ENCODE measurements at regions not wholly inside any gene's neighbourhood (a gene's known extent, or its start where the extent isn't known, plus 50 kb on each side); places are given as distances from the start of the nearest gene placed in this dataset.
"Not testable (repeated sequence)": the region's sequence is repeated elsewhere in the genome, so short reads cannot be mapped to it uniquely, and the experiment has no call there.

DNA sequence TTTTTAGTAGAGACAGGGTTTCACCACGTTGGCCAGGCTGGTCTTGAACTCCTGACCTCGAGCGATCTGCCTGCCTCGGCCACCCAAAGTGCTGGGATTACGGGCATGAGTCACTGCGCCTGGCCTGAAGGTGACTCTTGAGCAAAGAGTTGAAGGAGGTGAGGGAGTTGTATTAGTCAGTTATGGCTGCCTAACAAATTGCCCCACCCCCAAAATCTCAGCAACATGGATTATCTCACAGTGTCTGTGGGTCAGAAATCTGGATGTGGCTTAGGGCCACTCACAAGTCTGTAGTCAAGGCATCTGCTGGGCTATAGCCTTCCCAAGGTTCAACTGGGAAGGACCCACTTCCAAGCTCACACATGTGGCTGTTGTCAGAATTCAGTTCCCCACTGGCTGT lies 52.8 kb upstream of the ADGRE5 start:
- H4K20me1 ChIP-seq (ENCODE audit: control insufficient read depth, extremely low read depth, insufficient read depth, low read length), result no peaks in the 10 kb centered on the region
- H3K4me1 ChIP-seq (ENCODE audit: control insufficient read depth, extremely low read depth, insufficient read depth, low read length), result peaks cover 2% of the 10 kb centered on the region
- TF ChIP-seq EZH2 (IDR thresholded peaks at IDR 0.05; ENCODE audit: low read length), result no peak
- TF ChIP-seq, protein P1, sequence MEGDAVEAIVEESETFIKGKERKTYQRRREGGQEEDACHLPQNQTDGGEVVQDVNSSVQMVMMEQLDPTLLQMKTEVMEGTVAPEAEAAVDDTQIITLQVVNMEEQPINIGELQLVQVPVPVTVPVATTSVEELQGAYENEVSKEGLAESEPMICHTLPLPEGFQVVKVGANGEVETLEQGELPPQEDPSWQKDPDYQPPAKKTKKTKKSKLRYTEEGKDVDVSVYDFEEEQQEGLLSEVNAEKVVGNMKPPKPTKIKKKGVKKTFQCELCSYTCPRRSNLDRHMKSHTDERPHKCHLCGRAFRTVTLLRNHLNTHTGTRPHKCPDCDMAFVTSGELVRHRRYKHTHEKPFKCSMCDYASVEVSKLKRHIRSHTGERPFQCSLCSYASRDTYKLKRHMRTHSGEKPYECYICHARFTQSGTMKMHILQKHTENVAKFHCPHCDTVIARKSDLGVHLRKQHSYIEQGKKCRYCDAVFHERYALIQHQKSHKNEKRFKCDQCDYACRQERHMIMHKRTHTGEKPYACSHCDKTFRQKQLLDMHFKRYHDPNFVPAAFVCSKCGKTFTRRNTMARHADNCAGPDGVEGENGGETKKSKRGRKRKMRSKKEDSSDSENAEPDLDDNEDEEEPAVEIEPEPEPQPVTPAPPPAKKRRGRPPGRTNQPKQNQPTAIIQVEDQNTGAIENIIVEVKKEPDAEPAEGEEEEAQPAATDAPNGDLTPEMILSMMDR (optimal IDR thresholded peaks at IDR 0.05 in 1 of 3, IDR thresholded peaks at IDR 0.05 in 1 of 3, conservative IDR thresholded peaks at IDR 0.05 in 1 of 3; ENCODE audit: extremely low read depth in 1 of 3, insufficient read depth in 2 of 3, low read length in 3 of 3), result no peak
- H3K27ac ChIP-seq (ENCODE audit: control insufficient read depth, insufficient read depth, low read length), result no peak overlapping the region
- H3K4me2 ChIP-seq (ENCODE audit: control insufficient read depth, extremely low read depth, insufficient read depth, low read depth, low read length), result no peak overlapping the region
- H3K79me2 ChIP-seq (ENCODE audit: control insufficient read depth, insufficient read depth, low read length), result no peaks in the 10 kb centered on the region
- no peak overlapping the region for H2AFZ ChIP-seq (ENCODE audit: control insufficient read depth, low read length)
- H3K9me1 ChIP-seq (ENCODE audit: control insufficient read depth, extremely low read depth, insufficient read depth, low read length), result no peaks in the 10 kb centered on the region
- dilution Hi-C loops (cut with MboI; ENCODE audit: extremely low pct_ligation_motif_present, low sequenced_read_pairs), result no loop called here
- DNase-seq (ENCODE audit: low read depth, low spot score), result no peak
- H3K4me3 ChIP-seq (ENCODE audit: control insufficient read depth in 2 of 3, extremely low read depth in 1 of 3, insufficient read depth in 2 of 3, low read depth in 1 of 3, low read length in 3 of 3), result no peak overlapping the region
- H3K36me3 ChIP-seq (ENCODE audit: control insufficient read depth in 2 of 2, extremely low read depth in 1 of 2, insufficient read depth in 2 of 2, low read length in 2 of 2), result no peaks in the 10 kb centered on the region
- no peaks in the 10 kb centered on the region for H3K27me3 ChIP-seq (ENCODE audit: control insufficient read depth, extremely low read depth, insufficient read depth, low read length)
- no peaks in the 10 kb centered on the region for H3K9me3 ChIP-seq (ENCODE audit: control insufficient read depth, low read depth, low read length)
- FAIRE-seq, result no peak
- H3K9ac ChIP-seq (ENCODE audit: control insufficient read depth, extremely low read depth, insufficient read depth, low read length), result no peak overlapping the region

- H3K4me3 ChIP-seq (ENCODE audit: control insufficient read depth in 2 of 3, extremely low read depth in 1 of 3, insufficient read depth in 2 of 3, low read depth in 1 of 3, low read length in 3 of 3); H3K27ac ChIP-seq (ENCODE audit: control insufficient read depth, insufficient read depth, low read length); H2AFZ ChIP-seq (ENCODE audit: control insufficient read depth, low read length); H3K9ac ChIP-seq (ENCODE audit: control insufficient read depth, extremely low read depth, insufficient read depth, low read length); H4K20me1 ChIP-seq (ENCODE audit: control insufficient read depth, extremely low read depth, insufficient read depth, low read length); FAIRE-seq; H3K9me3 ChIP-seq (ENCODE audit: control insufficient read depth, low read depth, low read length); H3K79me2 ChIP-seq (ENCODE audit: control insufficient read depth, insufficient read depth, low read length); H3K36me3 ChIP-seq (ENCODE audit: control insufficient read depth in 2 of 2, extremely low read depth in 1 of 2, insufficient read depth in 2 of 2, low read length in 2 of 2); H3K4me1 ChIP-seq (ENCODE audit: control insufficient read depth, extremely low read depth, insufficient read depth, low read length); DNase-seq (ENCODE audit: low read depth, low spot score); dilution Hi-C loops (cut with MboI; ENCODE audit: extremely low pct_ligation_motif_present, low sequenced_read_pairs); H3K4me2 ChIP-seq (ENCODE audit: control insufficient read depth, extremely low read depth, insufficient read depth, low read depth, low read length); H3K27me3 ChIP-seq (ENCODE audit: control insufficient read depth, extremely low read depth, insufficient read depth, low read length); H3K9me1 ChIP-seq (ENCODE audit: control insufficient read depth, extremely low read depth, insufficient read depth, low read length): not testable (repeated sequence)
These were observed 54.2 kb upstream of the ADGRE5 start for GRCh38 chr19:14327061-14327460.

GRCh38 chr19:14325863-14326262 lies 55.4 kb upstream of the ADGRE5 start:
- H3K79me2 ChIP-seq (ENCODE audit: control insufficient read depth, insufficient read depth, low read length), result no peaks in the 10 kb centered on the region
- no peak overlapping the region for H3K4me3 ChIP-seq (ENCODE audit: control insufficient read depth in 2 of 3, extremely low read depth in 1 of 3, insufficient read depth in 2 of 3, low read depth in 1 of 3, low read length in 3 of 3)
- H3K4me1 ChIP-seq (ENCODE audit: control insufficient read depth, extremely low read depth, insufficient read depth, low read length), result no peaks in the 10 kb centered on the region
- DNase-seq (ENCODE audit: low read depth, low spot score) (no peak), FAIRE-seq (no peak)
- H3K9ac ChIP-seq (ENCODE audit: control insufficient read depth, extremely low read depth, insufficient read depth, low read length), result no peak overlapping the region
- dilution Hi-C loops (cut with MboI; ENCODE audit: extremely low pct_ligation_motif_present, low sequenced_read_pairs), result no loop called here
- H2AFZ ChIP-seq (ENCODE audit: control insufficient read depth, low read length), result no peak overlapping the region
- no peaks in the 10 kb centered on the region for H3K9me1 ChIP-seq (ENCODE audit: control insufficient read depth, extremely low read depth, insufficient read depth, low read length)
- no peak for TF ChIP-seq EZH2 (IDR thresholded peaks at IDR 0.05; ENCODE audit: low read length)
- TF ChIP-seq, protein P1 (optimal IDR thresholded peaks at IDR 0.05 in 1 of 3, IDR thresholded peaks at IDR 0.05 in 1 of 3, conservative IDR thresholded peaks at IDR 0.05 in 1 of 3; ENCODE audit: extremely low read depth in 1 of 3, insufficient read depth in 2 of 3, low read length in 3 of 3), result no peak
- no peak overlapping the region for H3K27ac ChIP-seq (ENCODE audit: control insufficient read depth, insufficient read depth, low read length)
- no peaks in the 10 kb centered on the region for H3K27me3 ChIP-seq (ENCODE audit: control insufficient read depth, extremely low read depth, insufficient read depth, low read length)
- H3K9me3 ChIP-seq (ENCODE audit: control insufficient read depth, low read depth, low read length), result no peaks in the 10 kb centered on the region
- no peak overlapping the region for H3K4me2 ChIP-seq (ENCODE audit: control insufficient read depth, extremely low read depth, insufficient read depth, low read depth, low read length)
- no peaks in the 10 kb centered on the region for H3K36me3 ChIP-seq (ENCODE audit: control insufficient read depth in 2 of 2, extremely low read depth in 1 of 2, insufficient read depth in 2 of 2, low read length in 2 of 2)
- no peaks in the 10 kb centered on the region for H4K20me1 ChIP-seq (ENCODE audit: control insufficient read depth, extremely low read depth, insufficient read depth, low read length)

Measured in keratinocyte (primary cell).